ENCODE measurements at regions not wholly inside any gene's neighbourhood (a gene's known extent, or its start where the extent isn't known, plus 50 kb on each side); places are given as distances from the start of the nearest gene placed in this dataset.

- Histone ChIP-seq H3K23ac (ENCODE audit: low read length in 2 of 2) (no peak overlapping the region), H3K18ac (ENCODE audit: low read depth in 1 of 2, low read length in 2 of 2) (no peak overlapping the region), H3K79me1 (replicated peaks; ENCODE audit: low read length, poor library complexity, severe bottlenecking) (no peaks in the 10 kb centered on the region), H2BK12ac (ENCODE audit: low read length in 2 of 2) (no peak overlapping the region), H2BK120ac (ENCODE audit: low read depth, low read length) (no peak overlapping the region), H3K4me3 (ENCODE audit: insufficient read depth in 1 of 2, low read depth in 1 of 2, low read length in 2 of 2) (no peak overlapping the region), H2AK5ac (ENCODE audit: low read length, severe bottlenecking) (no peak overlapping the region), H3K9ac (ENCODE audit: low read length) (no peak overlapping the region), H2BK5ac (ENCODE audit: low read depth, low read length, poor library complexity, severe bottlenecking) (no peak overlapping the region), H3K14ac (ENCODE audit: low read length in 2 of 2) (no peak overlapping the region), H2BK15ac (ENCODE audit: low read depth, poor library complexity, severe bottlenecking) (no peak overlapping the region), H4K91ac (ENCODE audit: low read length) (no peak overlapping the region), H3K4me1 (ENCODE audit: control insufficient read depth, insufficient read depth, low read depth, low read length) (peaks cover 5% of the 10 kb centered on the region), H3K4me2 (ENCODE audit: low read length, poor library complexity, severe bottlenecking) (no peak overlapping the region), H3K9me3 (ENCODE audit: control insufficient read depth, low read length) (no peaks in the 10 kb centered on the region), H3K4ac (ENCODE audit: low read depth in 1 of 2, low read length in 2 of 2) (no peak overlapping the region), H3K27ac (ENCODE audit: low read length, poor library complexity, severe bottlenecking) (no peak overlapping the region), H2AFZ (ENCODE audit: low read depth, low read length) (no peak overlapping the region), H4K8ac (ENCODE audit: low read length) (no peak overlapping the region), H3K36me3 (ENCODE audit: control insufficient read depth in 1 of 2, insufficient read depth in 2 of 2, low read depth in 1 of 2, low read length in 2 of 2) (no peaks in the 10 kb centered on the region), H3K27me3 (ENCODE audit: control insufficient read depth in 1 of 2, insufficient read depth in 1 of 2, low read length in 2 of 2) (peaks cover 0 to 4% of the 10 kb centered on the region in 2 experiments)
- 63% methylated on average over 8 of the region's 10 CpGs for WGBS
- peak; percentile 44 for DNase-seq
These were observed 316.9 kb downstream of the QKI start for GRCh38 chr6:163731215-163732013.

- H3K4me3 ChIP-seq (ENCODE audit: insufficient read depth in 1 of 2, low read depth in 1 of 2, low read length in 2 of 2): no peak overlapping the region
- no peak overlapping the region for H2AFZ ChIP-seq (ENCODE audit: low read depth, low read length)
- H3K9ac ChIP-seq (ENCODE audit: low read length): no peak overlapping the region
- no peak overlapping the region for H3K14ac ChIP-seq (ENCODE audit: low read length in 2 of 2)
- no peak overlapping the region for H3K4ac ChIP-seq (ENCODE audit: low read depth in 1 of 2, low read length in 2 of 2)
- H3K4me1 ChIP-seq (ENCODE audit: control insufficient read depth, insufficient read depth, low read depth, low read length): peaks cover 5% of the 10 kb centered on the region
- no peak overlapping the region for H2BK15ac ChIP-seq (ENCODE audit: low read depth, poor library complexity, severe bottlenecking)
- no peaks in the 10 kb centered on the region for H3K9me3 ChIP-seq (ENCODE audit: control insufficient read depth, low read length)
- H3K79me1 ChIP-seq (replicated peaks; ENCODE audit: low read length, poor library complexity, severe bottlenecking): no peaks in the 10 kb centered on the region
- H4K91ac ChIP-seq (ENCODE audit: low read length): no peak overlapping the region
- WGBS: 87% methylated on average over 20 of the region's 21 CpGs
- H3K23ac ChIP-seq (ENCODE audit: low read length in 2 of 2): no peak overlapping the region
- no peak overlapping the region for H3K27ac ChIP-seq (ENCODE audit: low read length, poor library complexity, severe bottlenecking)
- no peaks in the 10 kb centered on the region for H3K36me3 ChIP-seq (ENCODE audit: control insufficient read depth in 1 of 2, insufficient read depth in 2 of 2, low read depth in 1 of 2, low read length in 2 of 2)
- H3K27me3 ChIP-seq (ENCODE audit: control insufficient read depth in 1 of 2, insufficient read depth in 1 of 2, low read length in 2 of 2): no peaks in the 10 kb centered on the region
- no peak overlapping the region for H3K4me2 ChIP-seq (ENCODE audit: low read length, poor library complexity, severe bottlenecking)
- no peak overlapping the region for H4K8ac ChIP-seq (ENCODE audit: low read length)
- H2BK120ac ChIP-seq (ENCODE audit: low read depth, low read length): no peak overlapping the region
- H2BK12ac ChIP-seq (ENCODE audit: low read length in 2 of 2): no peak overlapping the region
- no peak overlapping the region for H2AK5ac ChIP-seq (ENCODE audit: low read length, severe bottlenecking)
- H3K18ac ChIP-seq (ENCODE audit: low read depth in 1 of 2, low read length in 2 of 2): no peak overlapping the region
- H2BK5ac ChIP-seq (ENCODE audit: low read depth, low read length, poor library complexity, severe bottlenecking): no peak overlapping the region
- no peak for DNase-seq
These were observed 316.0 kb downstream of the QKI start for GRCh38 chr6:163730246-163731210.

GRCh38 chr6:163729127-163729872, 314.8 kb downstream of the QKI start:
- H2AK5ac ChIP-seq (ENCODE audit: low read length, severe bottlenecking): no peak overlapping the region
- H3K4me1 ChIP-seq (ENCODE audit: control insufficient read depth, insufficient read depth, low read depth, low read length): peaks cover 5% of the 10 kb centered on the region
- no peak overlapping the region for H3K23ac ChIP-seq (ENCODE audit: low read length in 2 of 2)
- H3K18ac ChIP-seq (ENCODE audit: low read depth in 1 of 2, low read length in 2 of 2): peak overlapping the region in 1 of 2 experiments; percentile 16
- 86% methylated on average over 14 of the region's 16 CpGs for WGBS
- no peaks in the 10 kb centered on the region for H3K36me3 ChIP-seq (ENCODE audit: control insufficient read depth in 1 of 2, insufficient read depth in 2 of 2, low read depth in 1 of 2, low read length in 2 of 2)
- H3K14ac ChIP-seq (ENCODE audit: low read length in 2 of 2): no peak overlapping the region
- H3K4me3 ChIP-seq (ENCODE audit: insufficient read depth in 1 of 2, low read depth in 1 of 2, low read length in 2 of 2): no peak overlapping the region
- H3K27me3 ChIP-seq (ENCODE audit: control insufficient read depth in 1 of 2, insufficient read depth in 1 of 2, low read length in 2 of 2): no peaks in the 10 kb centered on the region
- no peak overlapping the region for H4K8ac ChIP-seq (ENCODE audit: low read length)
- no peaks in the 10 kb centered on the region for H3K79me1 ChIP-seq (replicated peaks; ENCODE audit: low read length, poor library complexity, severe bottlenecking)
- H2BK12ac ChIP-seq (ENCODE audit: low read length in 2 of 2): no peak overlapping the region
- no peaks in the 10 kb centered on the region for H3K9me3 ChIP-seq (ENCODE audit: control insufficient read depth, low read length)
- no peak overlapping the region for H3K9ac ChIP-seq (ENCODE audit: low read length)
- H2AFZ ChIP-seq (ENCODE audit: low read depth, low read length): no peak overlapping the region
- H4K91ac ChIP-seq (ENCODE audit: low read length): no peak overlapping the region
- H3K4me2 ChIP-seq (ENCODE audit: low read length, poor library complexity, severe bottlenecking): no peak overlapping the region
- no peak overlapping the region for H2BK5ac ChIP-seq (ENCODE audit: low read depth, low read length, poor library complexity, severe bottlenecking)
- H2BK120ac ChIP-seq (ENCODE audit: low read depth, low read length): no peak overlapping the region
- no peak overlapping the region for H2BK15ac ChIP-seq (ENCODE audit: low read depth, poor library complexity, severe bottlenecking)
- no peak overlapping the region for H3K4ac ChIP-seq (ENCODE audit: low read depth in 1 of 2, low read length in 2 of 2)
- H3K27ac ChIP-seq (ENCODE audit: low read length, poor library complexity, severe bottlenecking): no peak overlapping the region
- DNase-seq: no peak
